GM12864 (cell line): ENCODE measurements at regions not wholly inside any gene's neighbourhood (a gene's known extent, or its start where the extent isn't known, plus 50 kb on each side); places are given as distances from the start of the nearest gene placed in this dataset.

Source experiments
- DNase-seq: peaks from one replicate; pipeline ENCODE4 v3.0.0-alpha.2; 2011; ENCODE audit warnings: low read depth
- H3K4me3 ChIP-seq: 2 replicates; pipeline ENCODE4 v1.5.1; 2011; ENCODE audit warnings: mild to moderate bottlenecking, low read depth, low read length, control low read depth
- CTCF ChIP-seq: IDR thresholded peaks from 2 replicates; pipeline ENCODE4 v1.5.1; 2011; ENCODE audit warnings: low read depth, mild to moderate bottlenecking, moderate library complexity, low read length, control low read depth, inconsistent platforms; ENCODE audit errors: missing control alignments

- no peak for TF ChIP-seq CTCF
- DNase-seq: no peak
- no peak overlapping the region for H3K4me3 ChIP-seq
Observed at GRCh38 chr12:91388573-91388972, 206.0 kb upstream of the DCN start.

- no peak overlapping the region for H3K4me3 ChIP-seq
- no peak for TF ChIP-seq CTCF
- no peak for DNase-seq
Observed at GRCh38 chr12:91387461-91388134, 205.0 kb upstream of the DCN start.

GRCh38 chr12:91384806-91385205 is 202.2 kb upstream of the DCN start:
- TF ChIP-seq CTCF: no peak
- DNase-seq: no peak
- no peak overlapping the region for H3K4me3 ChIP-seq

GRCh38 chr12:91384366-91384765 is 201.7 kb upstream of the DCN start:
- H3K4me3 ChIP-seq: no peak overlapping the region
- DNase-seq: no peak
- TF ChIP-seq CTCF: no peak

- DNase-seq: no peak
- H3K4me3 ChIP-seq: no peak overlapping the region
- no peak for TF ChIP-seq CTCF
Observed at GRCh38 chr12:91383099-91383498, 200.5 kb upstream of the DCN start.

GRCh38 chr12:91382081-91382543 is 199.5 kb upstream of the DCN start:
- peak; percentile 90 for TF ChIP-seq CTCF

GRCh38 chr12:91381309-91381804 is 198.7 kb upstream of the DCN start:
- no peak for TF ChIP-seq CTCF
- peak overlapping the region; percentile 22; the same call in 1 of the 2 replicates for H3K4me3 ChIP-seq
- DNase-seq: no peak

More at GRCh38 chr12:91382081-91382543, 199.5 kb upstream of the DCN start:
- no peak overlapping the region; the same call in 1 of the 2 replicates for H3K4me3 ChIP-seq
- DNase-seq: peak; percentile 48
